Endothelial cell of umbilical vein (primary cell): ENCODE measurements at regions not wholly inside any gene's neighbourhood (a gene's known extent, or its start where the extent isn't known, plus 50 kb on each side); places are given as distances from the start of the nearest gene placed in this dataset.
A peak's percentile ranks its signal among the peaks of the same experiment; 100 is the strongest.

Source experiments
- BruUV-seq: library from RNA; stranded (reverse); fragments of 400-500 nt; replicated peaks from 2 replicates; lab custom pipeline; 2021; lab: Mats Ljungman, UMichigan
- CTCF ChIA-PET: fragments of 300-600, 350-600 bp; sonication (Branson Sonifier 250); formaldehyde crosslinking; loops from one replicate; lab custom pipeline; 2021; ENCODE audit warnings: antibody characterized with exemption, inconsistent platforms; lab: Charles Lee
- POLR2A ChIA-PET: fragments of 300-600, 350-600 bp; sonication (Branson Sonifier 250); formaldehyde crosslinking; loops from one replicate; lab custom pipeline; 2021; ENCODE audit warnings: antibody characterized with exemption, inconsistent platforms; lab: Charles Lee
- DNase-seq: peaks from one replicate; pipeline ENCODE4 v3.0.0-alpha.2; 2011; ENCODE audit warnings: low read depth, low spot score
- FAIRE-seq: peaks from 2 replicates; lab custom pipeline; 2011; peaks lifted over from hg19 to GRCh38; lab: Jason Lieb, UNC
- H2AFZ ChIP-seq: 2 replicates; pipeline ENCODE4 v1.6.0; 2012; ENCODE audit warnings: low read depth, low read length, control low read depth, inconsistent platforms
- H3K27ac ChIP-seq: 2 replicates; pipeline ENCODE4 v1.5.1; 2011; ENCODE audit warnings: low read depth, mild to moderate bottlenecking, control low read depth, low read length, moderate library complexity; ENCODE audit not compliant: insufficient read depth
- H3K27me3 ChIP-seq, 2 experiments: 2 replicates each; pipeline versions ENCODE4 v1.6.0 to v1.6.1; 2011; ENCODE audit warnings: low read length in 2 of 2, mixed read lengths in 1 of 2; ENCODE audit not compliant: control insufficient read depth in 2 of 2, insufficient read depth in 2 of 2
- H3K36me3 ChIP-seq, 2 experiments: 2 replicates in 1 of 2; 3 replicates in 1 of 2; pipeline ENCODE4 v1.5.1; 2011; ENCODE audit warnings: low read length in 2 of 2, mild to moderate bottlenecking in 1 of 2, moderate library complexity in 1 of 2; ENCODE audit not compliant: control insufficient read depth in 2 of 2, insufficient read depth in 2 of 2; ENCODE audit errors: extremely low read depth in 1 of 2
- H3K4me1 ChIP-seq: 3 replicates; pipeline ENCODE4 v1.5.1; 2011; ENCODE audit warnings: mild to moderate bottlenecking, low read length; ENCODE audit not compliant: control insufficient read depth, insufficient read depth; ENCODE audit errors: extremely low read depth
- H3K4me2 ChIP-seq: 2 replicates; pipeline ENCODE4 v1.6.1; 2011; ENCODE audit warnings: low read length, control low read depth, mixed read lengths; ENCODE audit not compliant: insufficient read depth
- H3K4me3 ChIP-seq, 3 experiments: fragments of 200-600 bp in 1 of 3; sonication (generic), shearing (Covaris generic) in 1 of 3; replicated peaks in 1 of 3; 2 replicates each; pipeline ENCODE4 v1.5.1; 2011 to 2016; ENCODE audit warnings: control low read depth in 3 of 3, low read length in 3 of 3, mild to moderate bottlenecking in 2 of 3, inconsistent platforms in 1 of 3, low read depth in 1 of 3, moderate library complexity in 1 of 3; ENCODE audit not compliant: insufficient read depth in 1 of 3
- H3K79me2 ChIP-seq: 2 replicates; pipeline ENCODE4 v1.6.0; 2012; ENCODE audit warnings: low read length, inconsistent platforms; ENCODE audit not compliant: control insufficient read depth, insufficient read depth
- H3K9ac ChIP-seq: replicated peaks from 2 replicates; pipeline ENCODE3; 2011; ENCODE audit warnings: low read length, control low read depth; ENCODE audit not compliant: insufficient read depth; ENCODE audit errors: extremely low read depth
- H3K9me1 ChIP-seq: replicated peaks from 3 replicates; pipeline ENCODE4 v1.6.0; 2011; ENCODE audit warnings: mild to moderate bottlenecking, low read length; ENCODE audit not compliant: control insufficient read depth, insufficient read depth; ENCODE audit errors: extremely low read depth
- H3K9me3 ChIP-seq: replicated peaks from 2 replicates; pipeline ENCODE4 v1.5.1; 2012; ENCODE audit warnings: low read length, inconsistent platforms; ENCODE audit not compliant: control insufficient read depth, insufficient read depth
- H4K20me1 ChIP-seq: replicated peaks from 2 replicates; pipeline ENCODE3; 2011; ENCODE audit warnings: mild to moderate bottlenecking, low read length; ENCODE audit not compliant: control insufficient read depth, insufficient read depth; ENCODE audit errors: extremely low read depth
- EZH2 ChIP-seq: IDR thresholded peaks from 2 replicates; pipeline ENCODE4 v1.6.1; 2012; ENCODE audit warnings: borderline replicate concordance, low read depth, mild to moderate bottlenecking, moderate library complexity, low read length, inconsistent platforms; ENCODE audit not compliant: severe bottlenecking
- FOS ChIP-seq: IDR thresholded peaks from 2 replicates; pipeline ENCODE4 v1.6.1; 2011; ENCODE audit warnings: mild to moderate bottlenecking, low read length, moderate library complexity, borderline replicate concordance; ENCODE audit not compliant: insufficient read depth
- MAX ChIP-seq: IDR thresholded peaks from 2 replicates; pipeline ENCODE4 v1.6.1; 2011; ENCODE audit not compliant: insufficient read depth, insufficient read length
- MYC ChIP-seq: IDR thresholded peaks from one replicate; pipeline ENCODE4 v1.6.1; 2011; ENCODE audit warnings: mild to moderate bottlenecking, low read depth, low read length
- dilution Hi-C: fragments of 300-500 bp; cut with MboI; formaldehyde crosslinking; loops from one replicate; pipeline ENCODE4 v1.15.0; 2019; ENCODE audit warnings: low sequenced_read_pairs; ENCODE audit not compliant: extremely low pct_ligation_motif_present
- intact Hi-C: fragments of 100-400 bp; cut with micrococcal nuclease; formaldehyde crosslinking; loops from one replicate; pipeline ENCODE4 v1.10.0; 2022
- TF ChIP-seq, protein P1 (sequence below), 2 donors: IDR thresholded peaks; 1 replicate in 1 of 2; 2 replicates in 1 of 2; pipeline ENCODE4 v1.5.1; 2011; ENCODE audit warnings: low read length in 2 of 2, mild to moderate bottlenecking in 2 of 2, moderate library complexity in 2 of 2, control low read depth in 1 of 2, inconsistent platforms in 1 of 2, low read depth in 1 of 2; ENCODE audit not compliant: insufficient read depth in 1 of 2; ENCODE audit errors: extremely low read depth in 1 of 2

DNA sequence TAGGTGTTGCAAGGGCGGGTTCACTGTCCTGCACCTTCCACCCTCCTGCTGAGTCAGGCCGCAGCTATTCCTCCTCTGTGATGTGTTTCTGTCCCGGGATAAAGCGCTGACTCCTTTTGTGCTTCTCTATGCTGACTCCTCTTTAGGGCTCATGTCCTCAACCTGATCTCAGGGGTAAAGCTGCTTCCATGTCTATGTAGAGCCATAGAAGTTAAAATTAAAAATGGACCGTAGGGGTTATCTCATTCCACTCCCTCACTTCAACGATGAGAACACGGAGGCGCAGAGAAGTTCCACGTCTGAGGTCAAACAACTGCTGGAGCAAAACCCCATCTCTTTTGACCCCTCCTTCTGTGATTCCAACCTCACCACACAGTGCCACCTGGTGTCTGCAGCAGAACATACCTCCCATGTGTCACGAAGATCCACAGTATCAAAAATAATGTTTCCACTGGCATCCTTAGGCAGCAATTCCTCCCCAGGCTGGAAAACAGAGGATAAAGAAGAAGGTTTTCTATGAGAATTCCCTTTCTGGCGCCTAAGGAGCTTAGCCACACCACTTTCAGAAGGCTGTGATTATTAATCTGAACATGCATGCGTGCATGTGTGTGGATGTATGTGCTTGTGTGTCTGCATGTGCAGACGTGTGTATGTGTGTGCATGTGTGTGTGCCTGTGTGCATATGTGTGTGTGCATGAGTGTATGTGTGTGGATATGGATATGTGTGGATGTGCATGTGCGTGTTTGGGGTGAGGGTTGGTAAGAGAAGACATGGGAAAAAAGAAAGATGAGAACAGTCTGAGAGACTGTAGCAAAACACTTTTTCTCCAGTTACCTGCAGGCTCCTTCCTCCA is 81.2 kb upstream of the UCN3 start:
- no peak overlapping the region for H3K9ac ChIP-seq
- no peaks in the 10 kb centered on the region for H4K20me1 ChIP-seq
- DNase-seq = peak; percentile 46
- no peak for FAIRE-seq
- H3K36me3 ChIP-seq = no peaks in the 10 kb centered on the region
- H3K9me3 ChIP-seq = no peaks in the 10 kb centered on the region
- no peak overlapping the region for H3K4me2 ChIP-seq
- no peaks in the 10 kb centered on the region for H3K27me3 ChIP-seq
- no peaks in the 10 kb centered on the region for H3K79me2 ChIP-seq
- peak overlapping the region; percentile 71 for H3K27ac ChIP-seq
- peaks cover 14% of the 10 kb centered on the region for H3K4me1 ChIP-seq
- no peak overlapping the region for H3K4me3 ChIP-seq
- dilution Hi-C loops (no loop called here), intact Hi-C loops (loop anchor here (1.0 to 5.0 kb wide), 2 partner anchors 191 to 434 kb away; partner anchors contain the start of gene AKR1C3)
- BruUV-seq = no TSS peak
- no peaks in the 10 kb centered on the region for H3K9me1 ChIP-seq
- TF ChIP-seq FOS (no peak), EZH2 (no peak), MAX (no peak), MYC (no peak)
- TF ChIP-seq, protein P1, sequence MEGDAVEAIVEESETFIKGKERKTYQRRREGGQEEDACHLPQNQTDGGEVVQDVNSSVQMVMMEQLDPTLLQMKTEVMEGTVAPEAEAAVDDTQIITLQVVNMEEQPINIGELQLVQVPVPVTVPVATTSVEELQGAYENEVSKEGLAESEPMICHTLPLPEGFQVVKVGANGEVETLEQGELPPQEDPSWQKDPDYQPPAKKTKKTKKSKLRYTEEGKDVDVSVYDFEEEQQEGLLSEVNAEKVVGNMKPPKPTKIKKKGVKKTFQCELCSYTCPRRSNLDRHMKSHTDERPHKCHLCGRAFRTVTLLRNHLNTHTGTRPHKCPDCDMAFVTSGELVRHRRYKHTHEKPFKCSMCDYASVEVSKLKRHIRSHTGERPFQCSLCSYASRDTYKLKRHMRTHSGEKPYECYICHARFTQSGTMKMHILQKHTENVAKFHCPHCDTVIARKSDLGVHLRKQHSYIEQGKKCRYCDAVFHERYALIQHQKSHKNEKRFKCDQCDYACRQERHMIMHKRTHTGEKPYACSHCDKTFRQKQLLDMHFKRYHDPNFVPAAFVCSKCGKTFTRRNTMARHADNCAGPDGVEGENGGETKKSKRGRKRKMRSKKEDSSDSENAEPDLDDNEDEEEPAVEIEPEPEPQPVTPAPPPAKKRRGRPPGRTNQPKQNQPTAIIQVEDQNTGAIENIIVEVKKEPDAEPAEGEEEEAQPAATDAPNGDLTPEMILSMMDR (IDR thresholded peaks at IDR 0.05; ENCODE audit: extremely low read depth in 1 of 2, insufficient read depth in 1 of 2, low read depth in 1 of 2, low read length in 2 of 2) = peak; percentile 47 to 63
- CTCF ChIA-PET = interaction anchor here (1.0 to 2.5 kb wide), 6 partner anchors 12 to 469 kb away, joined by 3 to 21 read pairs (median 5); no protein-coding TSS in a partner anchor
- POLR2A ChIA-PET = no interaction called here
- H2AFZ ChIP-seq = no peak overlapping the region
